B cell (primary cell): ENCODE measurements at regions not wholly inside any gene's neighbourhood (a gene's known extent, or its start where the extent isn't known, plus 50 kb on each side); places are given as distances from the start of the nearest gene placed in this dataset.

ENCODE experiments used
- ATAC-seq: fragments of 200-7000 bp; cut with Tn5 transposase; one replicate; pipeline ENCODE4 v1.10.0; 2021; ENCODE audit warnings: low read depth, mild to moderate bottlenecking, moderate number of reproducible peaks, moderate library complexity
- CTCF ChIA-PET: fragments of 350-600 bp; sonication (Branson Sonifier 250); formaldehyde crosslinking; loops from one replicate; lab custom pipeline; 2021; ENCODE audit warnings: antibody characterized with exemption, inconsistent platforms; lab: Charles Lee
- POLR2A ChIA-PET: fragments of 350-600 bp; sonication (Branson Sonifier 250); formaldehyde crosslinking; loops from one replicate; lab custom pipeline; 2021; ENCODE audit warnings: antibody characterized with exemption; lab: Charles Lee
- DNase-seq: peaks from one replicate; pipeline ENCODE4 v3.0.0; 2013
- H2AFZ ChIP-seq: 2 replicates; pipeline ENCODE4 v1.6.1; 2012; ENCODE audit warnings: mild to moderate bottlenecking, low read depth, low read length; ENCODE audit not compliant: insufficient read depth, poor library complexity, severe bottlenecking
- H3K27ac ChIP-seq, 2 donors: 1 replicate in 1 of 2; 2 replicates in 1 of 2; pipeline ENCODE4 v1.5.1; 2012 to 2013; ENCODE audit warnings: low read length in 2 of 2, mild to moderate bottlenecking in 2 of 2, moderate library complexity in 1 of 2
- H3K27me3 ChIP-seq, 4 experiments: fragments of 200-600 bp in 1 of 4; sonication (generic) in 1 of 4; replicated peaks in 1 of 4; 1 replicate in 2 of 4; 2 replicates in 2 of 4; pipeline versions ENCODE4 v1.6.1 to v1.7.0; 2013 to 2016; ENCODE audit warnings: low read length in 3 of 4, mild to moderate bottlenecking in 2 of 4, mixed read lengths in 1 of 4, moderate library complexity in 1 of 4; ENCODE audit not compliant: insufficient read depth in 4 of 4, control insufficient read depth in 3 of 4; ENCODE audit errors: control extremely low read depth in 1 of 4
- H3K36me3 ChIP-seq, 2 experiments: replicated peaks in 1 of 2; 1 replicate in 1 of 2; 2 replicates in 1 of 2; pipeline versions ENCODE4 v1.6.1 to v1.7.1; 2013; ENCODE audit warnings: low read length in 1 of 2; ENCODE audit not compliant: insufficient read depth in 2 of 2, control insufficient read depth in 1 of 2; ENCODE audit errors: control extremely low read depth in 1 of 2, extremely low read depth in 1 of 2
- H3K4me1 ChIP-seq, 2 donors: fragments of 200-600 bp in 1 of 2; sonication (generic) in 1 of 2; 1 replicate in 1 of 2; 2 replicates in 1 of 2; pipeline versions ENCODE4 v1.5.1 to v1.6.1; 2013 to 2017; ENCODE audit warnings: low read length in 2 of 2; ENCODE audit not compliant: control insufficient read depth in 2 of 2, insufficient read depth in 2 of 2
- H3K4me2 ChIP-seq: replicated peaks from 2 replicates; pipeline ENCODE3; 2012; ENCODE audit warnings: mild to moderate bottlenecking, low read depth, low read length; ENCODE audit not compliant: poor library complexity, severe bottlenecking
- H3K4me3 ChIP-seq, 5 experiments: fragments of 200-600 bp in 1 of 5; sonication (generic) in 1 of 5; 1 replicate in 3 of 5; 2 replicates in 2 of 5; pipeline versions ENCODE4 v1.5.1 to v1.7.0; 2011 to 2016; ENCODE audit warnings: low read length in 4 of 5, mild to moderate bottlenecking in 4 of 5, low read depth in 2 of 5, control low read depth in 1 of 5, moderate library complexity in 1 of 5; ENCODE audit not compliant: insufficient read depth in 1 of 5; ENCODE audit errors: control extremely low read depth in 1 of 5, extremely low read depth in 1 of 5
- H3K79me2 ChIP-seq: fragments of 200-600 bp; sonication (generic); one replicate; pipeline ENCODE4 v1.6.0; 2016; ENCODE audit warnings: low read length; ENCODE audit not compliant: control insufficient read depth, insufficient read depth
- H3K9ac ChIP-seq: fragments of 200-600 bp; sonication (generic); 2 replicates; pipeline ENCODE4 v1.6.1; 2017; ENCODE audit warnings: mild to moderate bottlenecking, low read length, moderate library complexity
- H3K9me3 ChIP-seq, 3 donors: one replicate each; pipeline versions ENCODE4 v1.6.1 to v1.7.1; 2013; ENCODE audit warnings: low read length in 2 of 3; ENCODE audit not compliant: control insufficient read depth in 2 of 3, insufficient read depth in 1 of 3; ENCODE audit errors: control extremely low read depth in 1 of 3
- H4K20me1 ChIP-seq: 2 replicates; pipeline ENCODE4 v1.6.0; 2012; ENCODE audit warnings: mild to moderate bottlenecking, low read length; ENCODE audit not compliant: insufficient read depth, control insufficient read depth, poor library complexity, severe bottlenecking
- H3K27ac Mint-ChIP-seq: one replicate; pipeline ENCODE4 v1.8.0; 2021; ENCODE audit warnings: mixed read lengths
- H3K27me3 Mint-ChIP-seq: one replicate; pipeline ENCODE4 v1.8.0; 2021; ENCODE audit warnings: mixed read lengths
- H3K4me1 Mint-ChIP-seq: one replicate; pipeline ENCODE4 v1.8.0; 2021; ENCODE audit warnings: mixed read lengths
- H3K4me3 Mint-ChIP-seq: one replicate; pipeline ENCODE4 v1.8.0; 2021; ENCODE audit warnings: mixed read lengths
- H3K9me3 Mint-ChIP-seq: one replicate; pipeline ENCODE4 v1.8.0; 2022; ENCODE audit warnings: mixed read lengths; ENCODE audit not compliant: insufficient read depth
- CTCF ChIP-seq: fragments of 200-600 bp; IDR thresholded peaks from one replicate; pipeline ENCODE4 v1.8.0; 2022; ENCODE audit warnings: antibody characterized with exemption, mild to moderate bottlenecking
- EZH2 ChIP-seq: IDR thresholded peaks from 2 replicates; pipeline ENCODE4 v1.6.1; 2012; ENCODE audit warnings: borderline replicate concordance, low read depth, mild to moderate bottlenecking, moderate library complexity, low read length; ENCODE audit not compliant: insufficient read depth, poor library complexity, severe bottlenecking
- WGBS: methylation state at CpG from one replicate; pipeline ENCODE4 v1.1.5; 2013; ENCODE audit warnings: missing lambda C conversion rate; ENCODE audit not compliant: insufficient coverage; 5-methylcytosine and 5-hydroxymethylcytosine counted together
- intact Hi-C: fragments of 100-400 bp; cut with micrococcal nuclease; formaldehyde crosslinking; loops from one replicate; pipeline ENCODE4 v1.10.0; 2022

- no peaks in the 10 kb centered on the region for H3K27me3 Mint-ChIP-seq
- no peak overlapping the region for H3K27ac Mint-ChIP-seq
- Histone ChIP-seq H3K27ac (no peak overlapping the region), H3K4me2 (no peak overlapping the region), H3K79me2 (no peaks in the 10 kb centered on the region), H3K27me3 (no peaks in the 10 kb centered on the region), H3K4me1 (no peaks in the 10 kb centered on the region), H3K4me3 (no peak overlapping the region), H4K20me1 (no peaks in the 10 kb centered on the region), H3K36me3 (no peaks in the 10 kb centered on the region), H2AFZ (no peak overlapping the region), H3K9me3 (peaks cover 0 to 20% (median 2%) of the 10 kb centered on the region in 3 donors), H3K9ac (no peak overlapping the region)
- ATAC-seq, result no peak
- H3K4me1 Mint-ChIP-seq, result no peaks in the 10 kb centered on the region
- TF ChIP-seq EZH2 (no peak), CTCF (no peak)
- no peak for DNase-seq
- ChIA-PET POLR2A (no interaction called here), CTCF (no interaction called here)
- intact Hi-C loops, result no loop called here
- H3K9me3 Mint-ChIP-seq, result peaks cover 10% of the 10 kb centered on the region
- H3K4me3 Mint-ChIP-seq, result no peak overlapping the region
- 67% methylated on average over 1 of the region's 3 CpGs for WGBS
Measured at GRCh38 chr16:34054137-34054536, 594.7 kb downstream of the TP53TG3F start.

DNA sequence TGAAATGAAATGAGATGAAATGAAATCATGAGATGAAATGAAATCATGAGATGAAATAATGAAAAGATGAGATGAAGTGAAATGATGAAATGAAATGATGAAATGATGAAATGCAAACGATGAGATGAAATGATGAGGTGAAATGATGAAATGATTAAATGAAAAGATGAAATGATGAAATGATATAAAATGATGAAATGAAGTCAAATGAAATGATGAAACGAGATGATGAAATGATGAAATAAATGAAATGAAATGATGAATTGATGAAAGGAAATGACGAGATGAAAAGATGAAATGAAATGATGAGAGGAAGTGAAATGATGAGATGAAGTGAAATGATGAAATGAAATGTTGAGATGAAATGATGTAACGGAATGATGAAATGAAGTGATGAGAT, 595.6 kb downstream of the TP53TG3F start:
- CTCF ChIA-PET, result no interaction called here

More for the DNA sequence above, 595.6 kb downstream of the TP53TG3F start:
- Histone ChIP-seq H3K4me1 (no peaks in the 10 kb centered on the region), H2AFZ (no peak overlapping the region), H3K27me3 (no peaks in the 10 kb centered on the region), H3K36me3 (no peaks in the 10 kb centered on the region), H3K9ac (no peak overlapping the region), H3K27ac (no peak overlapping the region), H3K79me2 (no peaks in the 10 kb centered on the region), H3K4me2 (no peak overlapping the region), H4K20me1 (no peaks in the 10 kb centered on the region), H3K4me3 (no peak overlapping the region), H3K9me3 (peaks cover 0 to 23% (median 2%) of the 10 kb centered on the region in 3 donors)
- Mint-ChIP-seq H3K9me3 (peaks cover 10% of the 10 kb centered on the region), H3K27ac (no peak overlapping the region), H3K27me3 (no peaks in the 10 kb centered on the region), H3K4me3 (no peak overlapping the region), H3K4me1 (no peaks in the 10 kb centered on the region)
- intact Hi-C loops, result no loop called here
- ATAC-seq (no peak), DNase-seq (no peak)
- POLR2A ChIA-PET, result no interaction called here
- 50% methylated on average over 4 of the region's 4 CpGs for WGBS
- no peak for TF ChIP-seq CTCF
- no peak for TF ChIP-seq EZH2
